ENCODE measurements at regions not wholly inside any gene's neighbourhood (a gene's known extent, or its start where the extent isn't known, plus 50 kb on each side); places are given as distances from the start of the nearest gene placed in this dataset.

DNA sequence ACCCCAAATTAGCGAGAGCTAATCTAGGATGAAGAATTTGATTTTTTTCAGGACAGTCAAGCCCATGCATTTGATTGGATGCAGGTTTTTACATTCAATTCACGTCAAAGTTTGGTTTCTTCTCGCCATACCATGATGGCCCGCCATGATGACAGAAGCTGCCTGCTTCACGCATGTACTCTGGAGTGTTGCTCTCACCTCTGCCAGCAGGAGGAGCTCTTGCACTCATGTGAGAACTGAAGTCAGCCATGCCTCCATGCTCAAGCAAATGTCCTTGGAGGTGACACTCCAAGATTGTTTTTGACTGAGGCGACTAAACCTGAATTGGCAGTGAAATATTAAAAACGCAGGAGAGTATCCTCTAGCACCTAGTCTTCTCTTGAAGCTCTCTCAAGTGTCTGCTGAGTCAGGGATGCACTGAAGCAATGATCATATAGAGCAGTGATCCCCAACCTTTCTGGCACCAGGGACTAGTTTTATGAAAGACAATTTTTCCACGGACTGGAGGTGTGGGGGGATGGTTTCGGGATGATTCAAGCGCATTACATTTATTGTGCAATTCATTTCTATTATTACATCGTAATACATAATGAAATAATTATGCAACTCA is 120.9 kb downstream of the SAMMSON start:
- Histone ChIP-seq H3K36me3 (ENCODE audit: low read depth) (no peaks in the 10 kb centered on the region), H3K4me3 (no peak overlapping the region), H3K9me3 (no peaks in the 10 kb centered on the region), H3K4me1 (ENCODE audit: low read depth) (no peaks in the 10 kb centered on the region)
- TF ChIP-seq, protein P1, sequence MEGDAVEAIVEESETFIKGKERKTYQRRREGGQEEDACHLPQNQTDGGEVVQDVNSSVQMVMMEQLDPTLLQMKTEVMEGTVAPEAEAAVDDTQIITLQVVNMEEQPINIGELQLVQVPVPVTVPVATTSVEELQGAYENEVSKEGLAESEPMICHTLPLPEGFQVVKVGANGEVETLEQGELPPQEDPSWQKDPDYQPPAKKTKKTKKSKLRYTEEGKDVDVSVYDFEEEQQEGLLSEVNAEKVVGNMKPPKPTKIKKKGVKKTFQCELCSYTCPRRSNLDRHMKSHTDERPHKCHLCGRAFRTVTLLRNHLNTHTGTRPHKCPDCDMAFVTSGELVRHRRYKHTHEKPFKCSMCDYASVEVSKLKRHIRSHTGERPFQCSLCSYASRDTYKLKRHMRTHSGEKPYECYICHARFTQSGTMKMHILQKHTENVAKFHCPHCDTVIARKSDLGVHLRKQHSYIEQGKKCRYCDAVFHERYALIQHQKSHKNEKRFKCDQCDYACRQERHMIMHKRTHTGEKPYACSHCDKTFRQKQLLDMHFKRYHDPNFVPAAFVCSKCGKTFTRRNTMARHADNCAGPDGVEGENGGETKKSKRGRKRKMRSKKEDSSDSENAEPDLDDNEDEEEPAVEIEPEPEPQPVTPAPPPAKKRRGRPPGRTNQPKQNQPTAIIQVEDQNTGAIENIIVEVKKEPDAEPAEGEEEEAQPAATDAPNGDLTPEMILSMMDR (IDR thresholded peaks at IDR 0.05): peak; percentile 63
- peak in 2 of 3 donors; percentile 75 to 92 for DNase-seq
- intact Hi-C loops (cut with DNase I, micrococcal nuclease): no loop called here
- peak; percentile 85 for ATAC-seq

DNA sequence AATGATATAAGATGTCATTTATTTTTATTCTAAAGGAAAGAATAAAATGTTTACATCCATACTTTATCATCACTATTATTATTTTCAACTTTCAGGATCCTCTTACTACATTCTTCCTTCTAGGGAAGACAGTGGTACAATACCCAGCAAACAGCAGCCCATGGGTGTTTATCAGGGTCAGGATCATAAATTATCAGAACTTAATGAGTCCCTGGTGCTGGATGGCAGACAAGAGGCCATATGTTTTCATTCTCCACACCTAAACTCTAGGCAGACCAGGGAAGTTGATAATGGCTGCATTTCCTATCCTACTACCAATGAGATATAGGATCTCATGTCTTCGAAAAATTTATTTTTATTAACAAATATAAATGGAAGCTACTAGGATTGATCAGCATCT is 127.7 kb downstream of the SAMMSON start:
- H3K9me3 ChIP-seq: no peaks in the 10 kb centered on the region
- no peaks in the 10 kb centered on the region for H3K4me1 ChIP-seq (ENCODE audit: low read depth)
- intact Hi-C loops (cut with DNase I, micrococcal nuclease): no loop called here
- H3K4me3 ChIP-seq: no peak overlapping the region
- no peaks in the 10 kb centered on the region for H3K36me3 ChIP-seq (ENCODE audit: low read depth)
- DNase-seq: no peak
- TF ChIP-seq, protein P1 (IDR thresholded peaks at IDR 0.05): no peak
- ATAC-seq: no peak

DNA sequence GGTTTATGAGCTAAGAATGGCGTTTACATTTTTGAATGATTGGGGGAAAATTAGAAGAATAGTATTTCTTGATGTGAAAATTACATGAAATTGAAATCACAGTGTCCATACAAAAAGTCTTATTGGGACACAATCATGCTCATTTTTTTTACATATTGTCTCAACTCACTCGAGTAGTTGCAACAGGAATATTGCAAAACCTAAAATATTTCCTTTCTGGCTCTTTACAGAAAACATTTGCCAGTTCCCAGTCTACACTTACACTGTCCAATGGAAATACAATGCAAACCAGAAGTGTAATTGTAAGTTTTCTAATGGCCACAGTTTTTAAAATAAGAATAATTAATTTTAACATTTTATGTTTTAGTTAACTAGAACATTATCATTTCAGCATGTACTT is 137.8 kb downstream of the SAMMSON start:
- no peaks in the 10 kb centered on the region for H3K9me3 ChIP-seq
- no peak overlapping the region for H3K4me3 ChIP-seq
- intact Hi-C loops (cut with DNase I, micrococcal nuclease): no loop called here
- ATAC-seq (no peak), DNase-seq (no peak)
- no peaks in the 10 kb centered on the region for H3K4me1 ChIP-seq (ENCODE audit: low read depth)
- TF ChIP-seq, protein P1 (IDR thresholded peaks at IDR 0.05): no peak
- H3K36me3 ChIP-seq (ENCODE audit: low read depth): no peaks in the 10 kb centered on the region

DNA sequence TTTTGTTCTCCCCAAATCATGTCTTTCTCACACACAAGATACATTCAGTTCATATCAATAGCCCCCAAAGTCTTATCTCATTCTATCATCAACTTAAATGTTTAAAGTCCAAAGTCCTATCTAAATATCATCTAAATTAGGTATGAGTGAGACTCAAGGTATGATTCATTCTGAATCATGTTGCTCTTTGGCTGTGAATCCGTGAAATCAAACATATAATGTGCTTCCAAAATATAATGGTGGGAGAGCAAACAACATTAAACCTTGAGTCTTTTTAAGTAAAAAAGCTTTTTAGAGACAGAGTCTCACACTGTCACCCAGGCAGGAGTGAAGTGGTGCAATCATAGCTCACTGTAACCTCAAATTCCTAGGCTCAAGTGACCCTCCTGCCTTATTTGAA is 139.1 kb downstream of the SAMMSON start:
- intact Hi-C loops (cut with DNase I, micrococcal nuclease): no loop called here
- no peak overlapping the region for H3K4me3 ChIP-seq
- H3K36me3 ChIP-seq (ENCODE audit: low read depth): no peaks in the 10 kb centered on the region
- H3K4me1 ChIP-seq (ENCODE audit: low read depth): no peaks in the 10 kb centered on the region
- ATAC-seq: no peak
- TF ChIP-seq, protein P1 (IDR thresholded peaks at IDR 0.05): no peak
- H3K9me3 ChIP-seq: no peaks in the 10 kb centered on the region
- DNase-seq: no peak

All from mucosa of descending colon (tissue), 3 donors.